Smooth muscle cell (in vitro differentiated cells): ENCODE measurements at regions not wholly inside any gene's neighbourhood (a gene's known extent, or its start where the extent isn't known, plus 50 kb on each side); places are given as distances from the start of the nearest gene placed in this dataset.

Source experiments
- DNase-seq: peaks from one replicate; lab custom pipeline; 2025; ENCODE audit not compliant: unreplicated experiment; lab: John Stamatoyannopoulos, UW
- H2AFZ ChIP-seq: fragments of 200-600 bp; sonication (generic); 2 replicates; pipeline ENCODE4 v1.6.0; 2016; ENCODE audit warnings: antibody characterized with exemption, low read depth, mild to moderate bottlenecking
- H3F3A ChIP-seq: fragments of 200-600 bp; sonication (generic); 2 replicates; pipeline ENCODE4 v1.6.0; 2017; ENCODE audit warnings: antibody characterized with exemption, low read depth
- H3K27ac ChIP-seq: fragments of 200-600 bp; sonication (generic); 2 replicates; pipeline ENCODE4 v1.5.1; 2016; ENCODE audit warnings: low read depth, mild to moderate bottlenecking
- H3K27me3 ChIP-seq: fragments of 200-600 bp; sonication (generic); 2 replicates; pipeline ENCODE4 v1.6.1; 2016; ENCODE audit warnings: low read depth, mild to moderate bottlenecking
- H3K36me3 ChIP-seq: fragments of 200-600 bp; sonication (generic); 2 replicates; pipeline ENCODE4 v1.5.1; 2016; ENCODE audit warnings: low read depth
- H3K4me1 ChIP-seq: fragments of 200-600 bp; sonication (generic); 2 replicates; pipeline ENCODE4 v1.5.1; 2016; ENCODE audit warnings: low read depth
- H3K4me2 ChIP-seq: fragments of 200-600 bp; sonication (generic); 2 replicates; pipeline ENCODE4 v1.6.0; 2016; ENCODE audit warnings: mild to moderate bottlenecking
- H3K4me3 ChIP-seq: fragments of 200-600 bp; sonication (generic); 2 replicates; pipeline ENCODE4 v1.5.1; 2016; ENCODE audit warnings: mild to moderate bottlenecking
- H3K79me2 ChIP-seq: fragments of 200-600 bp; sonication (generic); 2 replicates; pipeline ENCODE4 v1.6.0; 2016; ENCODE audit warnings: low read depth, mild to moderate bottlenecking
- H3K9ac ChIP-seq: fragments of 200-600 bp; sonication (generic); 2 replicates; pipeline ENCODE4 v1.6.0; 2016; ENCODE audit warnings: low read depth
- H3K9me3 ChIP-seq: fragments of 200-600 bp; sonication (generic); replicated peaks from 2 replicates; pipeline ENCODE4 v1.5.1; 2016; ENCODE audit warnings: low read depth
- H4K20me1 ChIP-seq: fragments of 200-600 bp; sonication (generic); 2 replicates; pipeline ENCODE4 v1.6.0; 2016; ENCODE audit warnings: low read depth
- CTCF ChIP-seq: fragments of 200-600 bp; sonication (generic); IDR thresholded peaks from 2 replicates; pipeline ENCODE4 v1.5.1; 2017; ENCODE audit warnings: borderline replicate concordance, mild to moderate bottlenecking, antibody characterized with exemption; ENCODE audit not compliant: insufficient read depth, poor library complexity, severe bottlenecking
- WGBS: methylation state at CpG from one replicate; pipeline ENCODE4 v1.1.7; 2016; ENCODE audit warnings: low lambda C conversion rate; 5-methylcytosine and 5-hydroxymethylcytosine counted together

- no peak overlapping the region for H2AFZ ChIP-seq
- WGBS, result 47% methylated on average over 6 of the region's 6 CpGs
Measured at GRCh38 chr3:194215392-194215791, 79.4 kb downstream of the HES1 start.

GRCh38 chr3:194218646-194219453 is 82.9 kb downstream of the HES1 start:
- Histone ChIP-seq H3K27ac (no peak overlapping the region), H3K4me2 (no peak overlapping the region), H3K9ac (no peak overlapping the region), H3K4me1 (no peaks in the 10 kb centered on the region), H3K4me3 (no peak overlapping the region), H3K36me3 (no peaks in the 10 kb centered on the region), H4K20me1 (no peaks in the 10 kb centered on the region), H3K27me3 (no peaks in the 10 kb centered on the region), H2AFZ (no peak overlapping the region), H3K9me3 (no peaks in the 10 kb centered on the region), H3K79me2 (no peaks in the 10 kb centered on the region), H3F3A (no peaks in the 10 kb centered on the region)
- TF ChIP-seq CTCF, result no peak
- DNase-seq, result no peak
- WGBS, result 85% methylated on average over 13 of the region's 13 CpGs

More at GRCh38 chr3:194215392-194215791, 79.4 kb downstream of the HES1 start:
- no peaks in the 10 kb centered on the region for H3K36me3 ChIP-seq
- H3K79me2 ChIP-seq, result no peaks in the 10 kb centered on the region
- no peaks in the 10 kb centered on the region for H3K9me3 ChIP-seq
- no peak overlapping the region for H3K4me3 ChIP-seq
- no peak for DNase-seq
- TF ChIP-seq CTCF, result no peak
- no peak overlapping the region for H3K9ac ChIP-seq
- no peaks in the 10 kb centered on the region for H3F3A ChIP-seq
- no peak overlapping the region for H3K27ac ChIP-seq
- H3K4me1 ChIP-seq, result peaks cover 26% of the 10 kb centered on the region
- no peak overlapping the region for H3K4me2 ChIP-seq
- H3K27me3 ChIP-seq, result no peaks in the 10 kb centered on the region
- no peaks in the 10 kb centered on the region for H4K20me1 ChIP-seq

- no peaks in the 10 kb centered on the region for H4K20me1 ChIP-seq
- DNase-seq, result no peak
- H3K36me3 ChIP-seq, result no peaks in the 10 kb centered on the region
- no peak overlapping the region for H3K27ac ChIP-seq
- no peak overlapping the region for H3K4me3 ChIP-seq
- no peaks in the 10 kb centered on the region for H3K9me3 ChIP-seq
- H3K4me1 ChIP-seq, result no peaks in the 10 kb centered on the region
- 92% methylated on average over 10 of the region's 10 CpGs for WGBS
- H3K27me3 ChIP-seq, result no peaks in the 10 kb centered on the region
- no peak overlapping the region for H2AFZ ChIP-seq
- H3K79me2 ChIP-seq, result no peaks in the 10 kb centered on the region
- H3K4me2 ChIP-seq, result no peak overlapping the region
- no peak for TF ChIP-seq CTCF
- H3K9ac ChIP-seq, result no peak overlapping the region
- H3F3A ChIP-seq, result no peaks in the 10 kb centered on the region
Measured at GRCh38 chr3:194219826-194220410, 84.0 kb downstream of the HES1 start.
